ENCODE measurements at regions not wholly inside any gene's neighbourhood (a gene's known extent, or its start where the extent isn't known, plus 50 kb on each side); places are given as distances from the start of the nearest gene placed in this dataset.
A peak's percentile ranks its signal among the peaks of the same experiment; 100 is the strongest.

DNA sequence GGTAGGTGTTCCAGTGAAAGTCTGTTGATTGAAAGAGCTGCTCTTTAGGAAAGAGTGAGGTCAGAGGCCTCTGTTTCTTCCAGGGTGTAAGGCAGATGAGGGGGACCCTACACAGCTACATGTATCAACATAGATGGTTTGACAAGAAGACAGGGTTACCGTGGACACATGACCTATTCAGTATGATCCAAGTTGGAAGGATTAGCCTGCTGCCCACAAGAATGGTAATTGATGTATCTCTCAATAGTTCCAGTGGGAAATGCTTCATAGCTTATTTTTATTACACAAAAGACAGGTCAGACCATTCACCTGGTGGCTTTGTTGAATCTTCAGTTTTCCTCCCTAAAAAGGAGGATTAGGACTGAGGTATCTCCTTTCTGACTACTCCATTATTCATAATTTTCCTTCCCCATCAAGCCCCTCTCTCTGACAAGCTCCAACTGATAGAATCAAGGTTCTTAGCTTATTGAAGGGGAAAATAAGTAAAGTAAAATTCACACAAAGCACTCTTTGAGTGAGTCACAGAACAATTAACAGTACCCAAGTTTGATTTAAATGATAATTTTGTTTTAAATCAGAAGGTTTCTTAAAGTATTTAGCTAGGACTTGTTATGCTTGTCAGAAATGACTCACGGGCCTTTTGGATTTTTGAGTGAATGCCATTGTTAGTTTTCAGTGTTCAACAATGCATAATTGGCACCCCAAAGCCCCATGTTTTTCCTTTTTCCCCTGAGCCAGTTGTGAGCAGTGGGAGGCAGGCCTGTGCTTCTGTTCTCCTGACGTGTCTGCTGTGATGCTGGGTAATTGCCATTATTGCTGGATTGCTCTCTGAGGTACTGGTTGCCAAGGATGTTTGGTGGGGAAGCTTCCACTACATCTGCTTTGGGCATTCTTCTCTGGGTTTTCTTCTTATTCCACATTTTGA lies 373.2 kb downstream of the DDX10 start:
- TF ChIP-seq, protein P1, sequence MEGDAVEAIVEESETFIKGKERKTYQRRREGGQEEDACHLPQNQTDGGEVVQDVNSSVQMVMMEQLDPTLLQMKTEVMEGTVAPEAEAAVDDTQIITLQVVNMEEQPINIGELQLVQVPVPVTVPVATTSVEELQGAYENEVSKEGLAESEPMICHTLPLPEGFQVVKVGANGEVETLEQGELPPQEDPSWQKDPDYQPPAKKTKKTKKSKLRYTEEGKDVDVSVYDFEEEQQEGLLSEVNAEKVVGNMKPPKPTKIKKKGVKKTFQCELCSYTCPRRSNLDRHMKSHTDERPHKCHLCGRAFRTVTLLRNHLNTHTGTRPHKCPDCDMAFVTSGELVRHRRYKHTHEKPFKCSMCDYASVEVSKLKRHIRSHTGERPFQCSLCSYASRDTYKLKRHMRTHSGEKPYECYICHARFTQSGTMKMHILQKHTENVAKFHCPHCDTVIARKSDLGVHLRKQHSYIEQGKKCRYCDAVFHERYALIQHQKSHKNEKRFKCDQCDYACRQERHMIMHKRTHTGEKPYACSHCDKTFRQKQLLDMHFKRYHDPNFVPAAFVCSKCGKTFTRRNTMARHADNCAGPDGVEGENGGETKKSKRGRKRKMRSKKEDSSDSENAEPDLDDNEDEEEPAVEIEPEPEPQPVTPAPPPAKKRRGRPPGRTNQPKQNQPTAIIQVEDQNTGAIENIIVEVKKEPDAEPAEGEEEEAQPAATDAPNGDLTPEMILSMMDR (IDR thresholded peaks at IDR 0.05; ENCODE audit: low read depth, low read length) = no peak
- Histone ChIP-seq H3K27me3 (no peaks in the 10 kb centered on the region), H3K36me3 (no peaks in the 10 kb centered on the region), H3K4me1 (no peaks in the 10 kb centered on the region), H3K4me3 (ENCODE audit: low read depth, low read length) (no peak overlapping the region), H3K9me3 (no peaks in the 10 kb centered on the region)
- no peak for DNase-seq

DNA sequence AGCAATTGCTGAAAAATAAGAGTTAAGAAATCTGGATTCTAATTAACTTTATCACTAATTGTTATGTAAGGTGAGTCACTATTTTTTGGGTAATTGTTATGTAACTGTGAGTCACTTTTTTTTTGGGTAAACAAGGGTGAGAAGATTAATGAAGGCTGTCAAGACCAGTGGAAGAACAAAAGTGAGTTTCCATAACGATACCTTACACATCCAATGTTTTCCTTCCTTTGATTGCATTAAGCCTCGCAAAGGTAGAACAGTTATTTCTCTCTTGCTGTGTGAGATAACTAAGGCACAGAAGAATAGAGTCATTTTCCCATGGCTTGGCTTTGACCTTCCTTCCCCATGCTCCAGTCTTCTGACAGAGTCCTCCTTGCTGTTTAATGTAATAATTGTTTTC lies 374.7 kb downstream of the DDX10 start:
- TF ChIP-seq, protein P1 (IDR thresholded peaks at IDR 0.05; ENCODE audit: low read depth, low read length) = no peak
- no peak for DNase-seq
- H3K4me1 ChIP-seq = no peaks in the 10 kb centered on the region
- H3K4me3 ChIP-seq (ENCODE audit: low read depth, low read length) = no peak overlapping the region
- no peaks in the 10 kb centered on the region for H3K27me3 ChIP-seq
- no peaks in the 10 kb centered on the region for H3K36me3 ChIP-seq
- no peaks in the 10 kb centered on the region for H3K9me3 ChIP-seq

- Histone ChIP-seq H3K36me3 (no peaks in the 10 kb centered on the region), H3K4me1 (no peaks in the 10 kb centered on the region), H3K27me3 (no peaks in the 10 kb centered on the region), H3K9me3 (no peaks in the 10 kb centered on the region), H3K4me3 (ENCODE audit: low read depth, low read length) (no peak overlapping the region)
- TF ChIP-seq, protein P1 (IDR thresholded peaks at IDR 0.05; ENCODE audit: low read depth, low read length) = peak; percentile 62
- DNase-seq = peak; percentile 38
Observed at GRCh38 chr11:109040303-109040702, 375.4 kb downstream of the DDX10 start.

DNA sequence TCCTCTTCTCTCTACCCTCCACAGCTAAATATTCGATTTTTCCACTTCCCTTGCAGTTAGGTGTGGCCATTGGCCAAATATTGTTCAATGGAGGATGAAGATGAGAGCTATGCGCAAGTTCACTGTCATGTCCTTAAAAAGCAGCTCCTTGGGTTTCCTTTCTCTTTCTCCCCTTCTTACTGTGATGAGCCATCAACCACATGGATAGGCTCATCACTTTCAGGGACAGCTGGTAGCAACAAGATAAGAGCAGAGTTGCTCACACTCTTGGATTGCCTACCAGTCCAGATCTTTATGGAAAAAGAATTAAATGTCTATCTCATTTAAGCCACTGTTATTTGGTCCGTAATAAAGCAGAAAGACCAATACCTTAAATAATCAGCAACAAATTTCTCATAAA lies 377.0 kb downstream of the DDX10 start:
- Histone ChIP-seq H3K4me3 (ENCODE audit: low read depth, low read length) (no peak overlapping the region), H3K27me3 (no peaks in the 10 kb centered on the region), H3K4me1 (no peaks in the 10 kb centered on the region; the same call in 1 of the 2 replicates), H3K9me3 (no peaks in the 10 kb centered on the region), H3K36me3 (no peaks in the 10 kb centered on the region)
- DNase-seq = no peak
- TF ChIP-seq, protein P1 (IDR thresholded peaks at IDR 0.05; ENCODE audit: low read depth, low read length) = no peak

DNA sequence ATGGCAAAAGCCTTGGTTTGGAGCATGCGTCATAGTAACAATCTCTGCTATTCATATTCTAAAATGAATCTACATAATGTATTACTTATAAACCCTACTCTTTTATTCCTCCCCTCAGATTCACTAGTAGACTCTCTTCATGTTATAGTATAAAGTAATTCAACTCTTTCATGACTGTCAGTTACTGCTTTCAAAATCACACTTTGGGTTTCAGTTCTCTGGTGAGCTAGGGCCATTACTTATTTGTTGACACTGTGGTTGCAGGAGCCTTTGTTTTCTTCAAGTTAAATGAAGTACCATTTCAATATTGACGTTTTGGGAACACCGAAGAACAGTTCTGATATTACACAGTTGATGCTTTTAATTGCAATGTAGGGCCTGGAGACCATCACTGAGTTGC lies 378.4 kb downstream of the DDX10 start:
- H3K27me3 ChIP-seq = no peaks in the 10 kb centered on the region
- TF ChIP-seq, protein P1 (IDR thresholded peaks at IDR 0.05; ENCODE audit: low read depth, low read length) = no peak
- DNase-seq = no peak
- no peak overlapping the region for H3K4me3 ChIP-seq (ENCODE audit: low read depth, low read length)
- H3K4me1 ChIP-seq = no peaks in the 10 kb centered on the region; the same call in 1 of the 2 replicates
- H3K36me3 ChIP-seq = no peaks in the 10 kb centered on the region
- no peaks in the 10 kb centered on the region for H3K9me3 ChIP-seq

Measured in BE2C (cell line).